AG09319 (cell line): ENCODE measurements at regions not wholly inside any gene's neighbourhood (a gene's known extent, or its start where the extent isn't known, plus 50 kb on each side); places are given as distances from the start of the nearest gene placed in this dataset.

Source experiments
- DNase-seq: peaks from one replicate; pipeline ENCODE4 v3.0.0-alpha.2; 2010; ENCODE audit warnings: low read depth; ENCODE audit errors: extremely low read depth
- TF ChIP-seq, protein P1 (sequence below): IDR thresholded peaks from 2 replicates; pipeline ENCODE4 v1.5.1; 2011; ENCODE audit warnings: low read depth, mild to moderate bottlenecking, inconsistent platforms, low read length, moderate library complexity

- no peak for DNase-seq
- TF ChIP-seq, protein P1, sequence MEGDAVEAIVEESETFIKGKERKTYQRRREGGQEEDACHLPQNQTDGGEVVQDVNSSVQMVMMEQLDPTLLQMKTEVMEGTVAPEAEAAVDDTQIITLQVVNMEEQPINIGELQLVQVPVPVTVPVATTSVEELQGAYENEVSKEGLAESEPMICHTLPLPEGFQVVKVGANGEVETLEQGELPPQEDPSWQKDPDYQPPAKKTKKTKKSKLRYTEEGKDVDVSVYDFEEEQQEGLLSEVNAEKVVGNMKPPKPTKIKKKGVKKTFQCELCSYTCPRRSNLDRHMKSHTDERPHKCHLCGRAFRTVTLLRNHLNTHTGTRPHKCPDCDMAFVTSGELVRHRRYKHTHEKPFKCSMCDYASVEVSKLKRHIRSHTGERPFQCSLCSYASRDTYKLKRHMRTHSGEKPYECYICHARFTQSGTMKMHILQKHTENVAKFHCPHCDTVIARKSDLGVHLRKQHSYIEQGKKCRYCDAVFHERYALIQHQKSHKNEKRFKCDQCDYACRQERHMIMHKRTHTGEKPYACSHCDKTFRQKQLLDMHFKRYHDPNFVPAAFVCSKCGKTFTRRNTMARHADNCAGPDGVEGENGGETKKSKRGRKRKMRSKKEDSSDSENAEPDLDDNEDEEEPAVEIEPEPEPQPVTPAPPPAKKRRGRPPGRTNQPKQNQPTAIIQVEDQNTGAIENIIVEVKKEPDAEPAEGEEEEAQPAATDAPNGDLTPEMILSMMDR = no peak
These were observed 85.9 kb upstream of the JUN start for GRCh38 chr1:58869638-58870297.

GRCh38 chr1:58870298-58870676 is 86.4 kb upstream of the JUN start:
- DNase-seq = no peak

DNA sequence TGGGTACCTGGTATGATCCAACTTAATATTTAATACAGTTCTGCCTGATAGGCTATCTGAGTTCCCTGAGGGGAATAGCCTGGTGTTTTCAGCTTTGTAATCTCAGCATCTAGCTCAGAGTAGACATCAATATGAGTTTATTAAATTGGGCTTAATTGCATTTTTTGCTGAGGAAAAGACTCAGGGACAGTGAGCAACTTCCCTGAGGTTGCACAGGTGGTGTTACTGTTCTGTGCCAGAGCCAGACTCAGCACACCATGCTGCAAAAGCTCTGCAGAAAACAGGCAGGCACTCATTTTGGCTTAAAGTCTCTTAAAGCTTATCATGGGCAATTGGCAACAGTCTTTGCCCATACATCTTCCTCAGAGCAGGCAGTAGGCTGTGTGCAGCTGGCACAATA is 90.5 kb upstream of the JUN start:
- TF ChIP-seq, protein P1 = no peak
- no peak for DNase-seq

More at GRCh38 chr1:58870298-58870676, 86.4 kb upstream of the JUN start:
- TF ChIP-seq, protein P1 = no peak

- TF ChIP-seq, protein P1 = no peak
These were observed 91.2 kb upstream of the JUN start for GRCh38 chr1:58874757-58875755.

DNA sequence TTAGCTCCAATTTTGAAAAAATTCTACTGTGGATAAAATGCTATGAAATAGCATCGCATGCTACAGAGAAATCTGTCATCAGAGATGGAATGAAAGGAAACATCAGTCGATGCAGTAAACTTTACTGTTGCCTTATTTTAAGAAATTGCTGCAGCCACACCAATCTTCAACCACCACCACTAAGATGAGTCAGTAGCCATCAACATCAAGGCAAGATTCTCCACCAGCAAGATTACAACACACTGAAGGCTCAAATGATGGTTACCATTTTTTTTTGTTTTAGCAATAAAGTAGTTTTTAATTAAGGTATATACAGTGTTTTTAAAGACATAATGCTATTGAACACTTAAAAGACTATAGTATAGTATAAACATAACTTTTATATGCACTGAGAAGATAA is 95.6 kb upstream of the JUN start:
- DNase-seq = no peak
- TF ChIP-seq, protein P1 = no peak

More at GRCh38 chr1:58874757-58875755, 91.2 kb upstream of the JUN start:
- DNase-seq = peak; percentile 34

- TF ChIP-seq, protein P1 = no peak
- no peak for DNase-seq
These were observed 96.7 kb upstream of the JUN start for GRCh38 chr1:58880592-58880991.
